ENCODE measurements at regions not wholly inside any gene's neighbourhood (a gene's known extent, or its start where the extent isn't known, plus 50 kb on each side); places are given as distances from the start of the nearest gene placed in this dataset.

DNA sequence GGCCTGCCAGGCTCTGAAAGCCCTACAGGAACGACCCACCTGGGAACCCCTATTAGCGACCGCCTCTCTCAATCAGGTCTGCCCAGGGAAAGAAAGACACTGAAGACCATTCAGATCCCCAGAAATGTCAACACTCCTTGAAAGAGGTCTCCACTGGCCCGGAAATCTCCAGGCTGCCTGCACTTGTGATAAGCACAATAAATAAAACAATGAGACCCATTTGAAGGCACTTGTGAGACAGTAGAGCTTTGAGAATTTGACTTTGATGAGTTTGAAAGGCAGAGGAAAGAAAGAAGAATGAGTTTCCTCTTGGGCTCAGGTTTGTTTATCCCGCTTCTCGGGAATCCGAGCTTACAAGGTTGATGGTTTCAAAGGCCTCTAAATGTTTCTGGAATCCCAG lies 416.3 kb downstream of the BUD13 start:
- TF ChIP-seq, protein P1, sequence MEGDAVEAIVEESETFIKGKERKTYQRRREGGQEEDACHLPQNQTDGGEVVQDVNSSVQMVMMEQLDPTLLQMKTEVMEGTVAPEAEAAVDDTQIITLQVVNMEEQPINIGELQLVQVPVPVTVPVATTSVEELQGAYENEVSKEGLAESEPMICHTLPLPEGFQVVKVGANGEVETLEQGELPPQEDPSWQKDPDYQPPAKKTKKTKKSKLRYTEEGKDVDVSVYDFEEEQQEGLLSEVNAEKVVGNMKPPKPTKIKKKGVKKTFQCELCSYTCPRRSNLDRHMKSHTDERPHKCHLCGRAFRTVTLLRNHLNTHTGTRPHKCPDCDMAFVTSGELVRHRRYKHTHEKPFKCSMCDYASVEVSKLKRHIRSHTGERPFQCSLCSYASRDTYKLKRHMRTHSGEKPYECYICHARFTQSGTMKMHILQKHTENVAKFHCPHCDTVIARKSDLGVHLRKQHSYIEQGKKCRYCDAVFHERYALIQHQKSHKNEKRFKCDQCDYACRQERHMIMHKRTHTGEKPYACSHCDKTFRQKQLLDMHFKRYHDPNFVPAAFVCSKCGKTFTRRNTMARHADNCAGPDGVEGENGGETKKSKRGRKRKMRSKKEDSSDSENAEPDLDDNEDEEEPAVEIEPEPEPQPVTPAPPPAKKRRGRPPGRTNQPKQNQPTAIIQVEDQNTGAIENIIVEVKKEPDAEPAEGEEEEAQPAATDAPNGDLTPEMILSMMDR (IDR thresholded peaks at IDR 0.05; ENCODE audit: low read depth, low read length): no peak
- TF ChIP-seq EZH2phosphoT487 (IDR thresholded peaks at IDR 0.05; ENCODE audit: low read depth): no peak

Measured in OCI-LY3 (cell line).